ENCODE measurements at regions not wholly inside any gene's neighbourhood (a gene's known extent, or its start where the extent isn't known, plus 50 kb on each side); places are given as distances from the start of the nearest gene placed in this dataset.
A peak's percentile ranks its signal among the peaks of the same experiment; 100 is the strongest.

GRCh38 chr4:124055896-124056295, 656.6 kb downstream of the ANKRD50 start:
- no peaks in the 10 kb centered on the region for H3K36me3 ChIP-seq (ENCODE audit: control insufficient read depth, insufficient read depth, low read length)
- no peak overlapping the region for H3K9ac ChIP-seq (ENCODE audit: insufficient read depth, low read length)
- H3K9me3 ChIP-seq (ENCODE audit: control insufficient read depth, insufficient read depth, low read depth, low read length): no peaks in the 10 kb centered on the region
- no peaks in the 10 kb centered on the region for H3K79me2 ChIP-seq (ENCODE audit: control insufficient read depth, insufficient read depth, low read length)
- DNase-seq (ENCODE audit: low read depth in 2 of 2): peak in 1 of 2 donors; percentile 46
- H3K4me3 ChIP-seq (replicated peaks in 1 of 4; ENCODE audit: control extremely low read depth in 1 of 4, insufficient read depth in 1 of 4, low read depth in 3 of 4, low read length in 4 of 4): no peak overlapping the region
- no peak overlapping the region for H3K27ac ChIP-seq (ENCODE audit: insufficient read depth, low read length)
- H4K20me1 ChIP-seq (ENCODE audit: control insufficient read depth, extremely low read depth, insufficient read depth, low read length): no peaks in the 10 kb centered on the region
- H3K4me2 ChIP-seq (ENCODE audit: extremely low read depth, insufficient read depth, low read length): no peak overlapping the region
- no peak overlapping the region for H2AFZ ChIP-seq (ENCODE audit: low read length)
- TF ChIP-seq CTCF (conservative IDR thresholded peaks at IDR 0.05 in 1 of 2, IDR thresholded peaks at IDR 0.05 in 1 of 2; ENCODE audit: low read depth in 1 of 2, low read length in 2 of 2) (no peak), EZH2 (IDR thresholded peaks at IDR 0.05; ENCODE audit: low read length, missing control alignments) (no peak)
- H3K4me1 ChIP-seq (ENCODE audit: control insufficient read depth, extremely low read depth, insufficient read depth, low read length): peaks cover under 1% of the 10 kb centered on the region
- H3K27me3 ChIP-seq (ENCODE audit: control insufficient read depth, insufficient read depth, low read length): no peaks in the 10 kb centered on the region

DNA sequence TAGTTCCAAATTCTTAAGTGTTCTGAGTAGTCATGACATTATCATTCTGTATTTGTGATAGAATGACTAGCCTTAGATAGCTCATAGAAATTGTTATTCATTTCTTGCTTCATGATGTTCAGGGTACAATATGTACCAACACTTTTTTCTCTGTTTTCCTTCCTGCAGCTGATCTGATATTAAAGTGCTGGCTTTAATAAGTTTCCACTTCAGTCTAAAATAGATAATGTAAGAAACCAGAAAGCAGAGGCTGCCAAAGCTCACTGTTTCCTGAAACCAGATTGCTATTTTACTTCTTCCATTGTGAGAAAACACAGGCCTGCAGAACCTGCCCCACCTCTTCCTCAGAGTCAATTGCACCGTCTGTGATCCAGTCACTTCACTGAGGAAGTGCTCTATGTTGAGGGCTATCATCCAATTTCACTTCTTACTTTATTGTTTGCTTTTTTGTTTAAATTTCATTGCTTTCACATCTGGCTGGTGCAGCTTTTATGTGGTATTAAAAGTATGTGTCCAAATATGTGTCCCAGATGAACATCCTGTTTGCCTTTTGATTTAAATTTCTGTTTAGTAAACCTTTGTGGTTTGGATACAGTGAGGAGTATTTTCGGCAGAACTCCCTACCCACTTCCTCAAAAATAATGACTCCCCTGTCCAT, 652.1 kb downstream of the ANKRD50 start:
- H3K4me3 ChIP-seq (replicated peaks in 1 of 4; ENCODE audit: control extremely low read depth in 1 of 4, insufficient read depth in 1 of 4, low read depth in 3 of 4, low read length in 4 of 4): no peak overlapping the region
- H3K27ac ChIP-seq (ENCODE audit: insufficient read depth, low read length): no peak overlapping the region

DNA sequence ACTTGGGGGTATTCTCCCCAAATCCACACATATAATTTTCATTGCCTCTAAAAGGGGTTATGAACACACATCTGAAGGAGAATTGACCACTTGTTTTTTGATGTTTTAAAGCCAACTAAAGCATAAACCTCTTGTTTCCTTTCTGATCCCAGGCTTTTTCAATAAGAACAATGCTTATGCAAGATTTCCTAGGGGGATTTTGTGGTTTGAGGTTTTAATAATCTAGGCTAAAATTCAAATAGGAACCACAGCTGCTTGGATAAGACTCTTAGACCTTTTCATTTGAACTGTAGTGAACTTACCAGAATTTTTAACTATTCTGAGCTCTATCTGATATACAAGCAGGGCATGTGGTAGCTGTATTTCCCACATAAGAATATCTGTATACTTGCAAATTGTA, 651.1 kb downstream of the ANKRD50 start:
- no peaks in the 10 kb centered on the region for H3K9me3 ChIP-seq (ENCODE audit: control insufficient read depth, insufficient read depth, low read depth, low read length)
- DNase-seq (ENCODE audit: low read depth in 2 of 2): peak; percentile 78 to 86
- H3K9ac ChIP-seq (ENCODE audit: insufficient read depth, low read length): no peak overlapping the region
- no peaks in the 10 kb centered on the region for H3K36me3 ChIP-seq (ENCODE audit: control insufficient read depth, insufficient read depth, low read length)
- no peaks in the 10 kb centered on the region for H3K27me3 ChIP-seq (ENCODE audit: control insufficient read depth, insufficient read depth, low read length)
- H4K20me1 ChIP-seq (ENCODE audit: control insufficient read depth, extremely low read depth, insufficient read depth, low read length): no peaks in the 10 kb centered on the region
- TF ChIP-seq EZH2 (IDR thresholded peaks at IDR 0.05; ENCODE audit: low read length, missing control alignments) (no peak), CTCF (conservative IDR thresholded peaks at IDR 0.05 in 1 of 2, IDR thresholded peaks at IDR 0.05 in 1 of 2; ENCODE audit: low read depth in 1 of 2, low read length in 2 of 2) (no peak)
- no peak overlapping the region for H3K27ac ChIP-seq (ENCODE audit: insufficient read depth, low read length)
- no peaks in the 10 kb centered on the region for H3K79me2 ChIP-seq (ENCODE audit: control insufficient read depth, insufficient read depth, low read length)
- H3K4me3 ChIP-seq (replicated peaks in 1 of 4; ENCODE audit: control extremely low read depth in 1 of 4, insufficient read depth in 1 of 4, low read depth in 3 of 4, low read length in 4 of 4): no peak overlapping the region
- H3K4me2 ChIP-seq (ENCODE audit: extremely low read depth, insufficient read depth, low read length): no peak overlapping the region
- peaks cover 2% of the 10 kb centered on the region for H3K4me1 ChIP-seq (ENCODE audit: control insufficient read depth, extremely low read depth, insufficient read depth, low read length)
- no peak overlapping the region for H2AFZ ChIP-seq (ENCODE audit: low read length)

More for the DNA sequence above, 652.1 kb downstream of the ANKRD50 start:
- H3K9me3 ChIP-seq (ENCODE audit: control insufficient read depth, insufficient read depth, low read depth, low read length): no peaks in the 10 kb centered on the region
- H3K9ac ChIP-seq (ENCODE audit: insufficient read depth, low read length): no peak overlapping the region
- no peaks in the 10 kb centered on the region for H3K36me3 ChIP-seq (ENCODE audit: control insufficient read depth, insufficient read depth, low read length)
- no peaks in the 10 kb centered on the region for H3K27me3 ChIP-seq (ENCODE audit: control insufficient read depth, insufficient read depth, low read length)
- DNase-seq (ENCODE audit: low read depth in 2 of 2): peak; percentile 50 to 80
- H3K4me1 ChIP-seq (ENCODE audit: control insufficient read depth, extremely low read depth, insufficient read depth, low read length): peaks cover 2% of the 10 kb centered on the region
- H4K20me1 ChIP-seq (ENCODE audit: control insufficient read depth, extremely low read depth, insufficient read depth, low read length): no peaks in the 10 kb centered on the region
- peak overlapping the region; percentile 39 for H3K4me2 ChIP-seq (ENCODE audit: extremely low read depth, insufficient read depth, low read length)
- TF ChIP-seq EZH2 (IDR thresholded peaks at IDR 0.05; ENCODE audit: low read length, missing control alignments) (no peak), CTCF (conservative IDR thresholded peaks at IDR 0.05 in 1 of 2, IDR thresholded peaks at IDR 0.05 in 1 of 2; ENCODE audit: low read depth in 1 of 2, low read length in 2 of 2) (no peak)
- H3K79me2 ChIP-seq (ENCODE audit: control insufficient read depth, insufficient read depth, low read length): no peaks in the 10 kb centered on the region
- H2AFZ ChIP-seq (ENCODE audit: low read length): peak overlapping the region; percentile 11

Data from fibroblast of lung (primary cell).